GM21381 (cell line): ENCODE measurements at regions not wholly inside any gene's neighbourhood (a gene's known extent, or its start where the extent isn't known, plus 50 kb on each side); places are given as distances from the start of the nearest gene placed in this dataset.

Experiments used
- ATAC-seq: cut with Tn5 transposase; IDR thresholded peaks from one replicate; pipeline ENCODE4 v1.9.1; 2021; ENCODE audit warnings: mild to moderate bottlenecking, moderate library complexity; ENCODE audit not compliant: unreplicated experiment

DNA sequence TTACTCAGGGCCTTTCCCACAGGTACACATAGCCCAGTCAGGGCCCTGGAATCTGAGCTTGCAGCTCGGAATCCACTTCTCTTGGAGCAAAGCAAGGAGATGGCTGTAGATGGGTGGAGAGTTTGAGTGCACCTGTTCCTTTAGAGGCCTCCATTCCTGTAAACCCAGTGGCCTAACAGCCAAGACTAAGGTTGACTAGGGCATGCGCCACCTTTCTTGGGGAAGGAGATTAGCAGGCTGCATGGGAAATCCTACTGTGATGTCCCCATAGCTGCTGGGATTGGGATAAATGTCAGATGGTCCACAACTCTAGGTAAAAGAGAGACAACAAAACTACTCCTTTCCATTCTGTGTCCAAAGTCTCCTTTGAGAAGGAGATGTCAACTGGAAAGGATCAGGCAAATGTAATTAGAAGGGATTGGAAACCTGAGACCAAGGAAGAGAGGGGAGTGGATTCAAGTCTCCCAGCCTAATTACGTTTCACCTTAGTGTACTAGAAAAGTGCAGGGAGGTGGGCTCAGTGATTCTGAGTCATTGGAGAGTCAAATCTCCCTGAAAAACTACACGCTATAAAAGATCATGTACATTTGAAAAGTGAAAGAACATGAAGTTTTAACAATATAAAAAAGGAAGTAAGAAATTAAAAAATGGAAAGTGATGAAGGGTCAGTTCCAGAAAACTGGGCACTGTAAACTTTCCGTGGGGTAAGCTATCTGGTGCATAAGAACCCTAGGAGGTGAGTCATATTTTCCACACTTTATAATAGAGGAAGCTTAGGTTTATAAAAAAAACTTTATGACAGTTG lies 104.2 kb downstream of the SEC61B start:
- no peak for ATAC-seq

DNA sequence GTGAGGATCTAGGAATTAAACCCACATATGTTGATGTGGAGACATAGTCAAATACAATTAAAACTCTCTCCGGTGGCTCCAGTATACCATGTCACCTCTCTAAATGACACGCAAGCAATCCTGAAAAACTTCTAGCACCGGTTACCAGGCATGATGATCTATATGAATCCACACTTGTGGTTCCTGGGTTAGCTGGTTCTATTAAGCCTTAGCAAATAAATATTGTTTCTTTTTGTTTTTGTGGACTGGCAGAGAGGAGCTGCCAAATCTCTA lies 104.8 kb downstream of the SEC61B start:
- no peak for ATAC-seq

DNA sequence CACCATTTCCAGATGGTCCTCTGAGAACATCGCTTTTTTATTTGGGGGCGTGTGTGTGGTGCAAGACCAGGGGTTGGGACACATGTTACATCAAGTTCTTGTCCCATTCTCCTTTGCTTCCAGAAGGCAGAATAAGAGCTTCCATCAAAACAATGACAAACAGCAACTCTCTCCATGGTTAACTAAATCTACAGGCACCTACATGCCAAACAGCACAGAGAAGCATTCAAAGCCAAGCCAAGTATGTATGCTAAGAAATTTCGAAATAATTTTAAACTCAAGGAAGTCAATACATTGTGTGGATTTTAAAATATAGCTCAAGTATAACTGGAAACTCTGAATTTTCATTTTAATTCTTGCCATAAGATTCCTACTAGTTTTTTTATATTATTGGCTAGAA lies 105.6 kb downstream of the SEC61B start:
- ATAC-seq, result no peak

DNA sequence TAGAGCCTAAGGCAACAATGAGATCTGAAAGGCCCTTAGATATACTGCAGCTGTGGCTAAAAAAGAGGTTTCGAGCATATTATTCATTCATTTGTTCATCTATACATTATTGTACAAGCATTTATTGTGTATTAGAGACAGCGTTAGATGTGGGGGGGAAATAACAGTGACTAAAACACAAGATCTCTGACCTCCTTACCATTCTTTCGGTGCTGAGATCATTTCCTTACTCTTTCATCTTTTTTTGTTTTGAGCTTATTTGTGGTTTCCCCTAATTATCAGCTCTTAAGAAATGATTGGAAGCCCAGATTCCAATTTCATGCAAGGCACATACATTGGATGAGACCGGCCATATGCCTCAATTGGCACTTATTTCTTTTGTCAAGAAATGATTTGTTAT lies 113.2 kb downstream of the SEC61B start:
- no peak for ATAC-seq

DNA sequence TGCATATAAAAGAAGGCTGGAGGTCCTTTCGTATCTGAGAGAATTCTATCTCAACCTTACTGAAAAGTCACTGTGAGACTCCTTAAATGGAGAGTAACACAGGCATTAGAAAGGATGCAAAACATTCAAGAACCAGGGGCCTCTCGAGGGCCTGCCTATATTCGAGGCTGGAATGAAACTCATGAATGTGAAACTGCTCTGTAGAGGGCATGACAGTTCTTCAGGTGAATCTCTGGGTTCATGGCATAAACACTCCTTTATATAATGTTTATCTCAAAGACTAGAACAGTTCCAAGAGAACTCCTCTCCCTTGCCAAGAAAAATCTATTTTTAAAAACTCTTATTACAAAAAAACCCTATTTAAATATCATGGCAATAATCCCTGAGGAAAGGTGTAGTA lies 113.9 kb downstream of the SEC61B start:
- no peak for ATAC-seq

DNA sequence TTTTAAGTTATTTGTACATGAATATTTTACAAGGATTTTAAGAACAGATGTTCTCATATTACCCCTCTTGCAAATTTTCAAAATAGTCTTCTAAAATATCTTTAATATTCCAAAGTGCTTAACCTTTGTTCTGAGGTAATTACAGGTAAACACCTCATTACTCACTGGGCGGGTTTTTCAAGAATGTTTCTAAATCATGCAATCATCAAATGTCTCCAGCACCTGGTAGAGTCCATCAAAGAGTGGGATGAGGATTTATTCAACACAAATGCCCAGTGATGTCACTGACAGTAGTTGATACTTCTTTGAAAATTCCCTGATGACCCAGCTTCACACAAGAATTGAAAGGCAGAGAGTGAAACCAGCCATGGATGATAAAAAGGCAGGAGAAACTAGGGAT lies 114.4 kb downstream of the SEC61B start:
- no peak for ATAC-seq

DNA sequence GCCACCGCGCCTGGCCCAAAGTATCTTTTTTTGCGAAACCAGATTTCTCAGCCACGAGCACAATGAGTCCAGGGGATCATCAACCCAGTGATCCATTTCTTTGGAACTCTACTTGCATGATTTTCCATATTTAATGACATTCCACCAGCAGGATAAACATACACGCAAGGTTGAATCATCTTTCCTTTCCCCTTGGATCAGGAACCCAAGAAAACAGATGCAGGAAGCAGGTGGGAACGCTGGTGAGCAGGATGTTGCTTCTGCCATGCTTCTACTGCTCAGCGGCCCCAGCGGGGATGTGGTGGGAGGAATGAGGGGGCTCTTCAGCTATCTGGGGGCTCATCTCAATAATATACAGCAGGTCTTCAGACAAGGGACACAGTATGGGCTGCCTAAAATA lies 118.2 kb downstream of the SEC61B start:
- ATAC-seq, result no peak

DNA sequence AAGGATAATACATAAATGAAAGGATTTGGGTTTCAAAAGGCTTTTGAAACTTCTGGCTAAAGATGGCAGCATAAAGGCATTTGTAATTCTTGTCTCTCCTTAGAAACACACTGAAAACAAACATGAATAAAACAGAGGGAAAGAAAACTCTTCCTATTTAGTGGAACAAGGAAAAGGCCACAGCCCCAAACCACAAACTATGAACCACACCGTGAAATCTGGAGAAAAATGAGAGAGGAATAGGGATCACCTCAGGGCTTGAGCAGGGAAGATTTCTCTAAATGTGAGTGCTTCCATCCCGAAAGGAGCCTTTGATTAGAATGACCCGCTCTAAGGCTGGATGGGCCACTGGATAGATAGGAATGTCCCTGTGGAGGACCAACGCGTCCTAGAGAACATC lies 119.6 kb downstream of the SEC61B start:
- ATAC-seq, result no peak

DNA sequence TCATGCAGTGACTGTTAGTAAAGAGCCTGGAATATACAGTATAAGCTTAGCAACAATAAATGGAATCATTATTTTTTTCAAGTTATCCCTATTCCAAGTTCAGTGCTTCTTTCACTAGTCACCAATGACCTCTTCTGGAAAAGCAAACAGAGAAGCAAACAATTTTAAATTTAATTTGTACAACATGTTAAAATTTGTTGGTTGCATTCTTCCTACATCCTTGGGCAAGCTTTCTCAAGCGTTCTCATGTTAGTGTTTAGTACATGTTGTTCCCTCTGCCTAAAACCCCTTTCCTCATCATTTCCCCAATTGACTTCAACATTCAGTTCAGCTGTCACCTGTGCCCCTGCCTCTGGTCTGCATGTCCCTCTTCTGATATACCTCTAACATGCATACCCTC lies 123.4 kb downstream of the SEC61B start:
- ATAC-seq, result no peak

DNA sequence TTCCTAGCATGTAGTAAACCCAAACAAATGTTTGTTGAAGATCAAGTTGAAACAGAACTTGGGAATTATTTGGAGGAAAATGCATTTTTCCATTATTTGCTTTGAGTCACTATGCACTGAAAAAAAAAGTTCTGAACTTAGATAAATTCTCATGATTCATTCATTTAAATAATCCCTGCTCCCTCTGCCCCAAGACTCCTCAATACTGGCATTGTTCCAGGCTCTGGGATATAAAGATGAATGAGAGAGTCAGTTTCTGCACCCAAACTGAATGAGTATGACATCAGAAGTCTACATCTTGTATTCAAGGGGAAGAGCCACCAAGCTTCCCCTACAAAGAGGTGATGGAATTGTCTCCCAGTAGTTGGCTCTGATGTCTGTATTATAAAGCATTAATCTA lies 123.9 kb downstream of the SEC61B start:
- no peak for ATAC-seq

DNA sequence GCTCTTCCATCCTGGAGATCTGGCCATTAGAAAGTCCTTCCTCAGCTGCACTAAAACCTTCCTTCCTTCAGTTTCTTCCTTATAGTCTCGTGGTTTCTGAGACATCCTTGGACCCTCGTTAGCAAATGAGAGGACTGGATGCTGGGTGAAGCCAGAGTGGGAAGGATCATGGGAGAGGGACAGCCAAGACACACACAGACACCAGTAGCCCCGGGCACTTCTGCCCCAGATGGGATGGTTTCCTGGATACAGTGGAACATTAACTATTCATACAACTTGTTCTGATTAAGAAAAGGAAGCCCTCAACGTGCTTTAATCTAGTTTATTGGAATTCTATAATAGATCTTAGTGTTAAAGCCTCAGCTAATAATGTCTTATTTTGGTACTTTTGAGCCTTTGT lies 125.5 kb downstream of the SEC61B start:
- no peak for ATAC-seq

DNA sequence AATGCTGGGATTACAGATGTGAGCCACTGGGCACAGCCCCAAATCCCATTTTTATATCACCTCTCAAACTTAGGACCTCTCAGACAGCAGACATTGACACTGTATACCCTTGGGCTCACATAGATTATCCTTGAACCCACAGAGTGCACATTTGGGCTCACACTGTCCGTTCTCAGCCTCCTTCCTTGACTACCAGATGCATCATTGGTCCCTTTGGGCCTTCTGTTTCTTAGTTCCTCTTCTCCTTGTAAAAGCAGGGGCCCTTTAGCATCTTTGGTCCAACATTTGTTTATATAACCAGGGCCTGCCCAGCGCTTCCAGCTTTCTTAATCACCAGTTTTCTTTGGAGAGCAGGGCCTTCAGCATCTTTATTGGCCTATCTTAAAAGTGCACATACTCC lies 126.2 kb downstream of the SEC61B start:
- ATAC-seq, result no peak

DNA sequence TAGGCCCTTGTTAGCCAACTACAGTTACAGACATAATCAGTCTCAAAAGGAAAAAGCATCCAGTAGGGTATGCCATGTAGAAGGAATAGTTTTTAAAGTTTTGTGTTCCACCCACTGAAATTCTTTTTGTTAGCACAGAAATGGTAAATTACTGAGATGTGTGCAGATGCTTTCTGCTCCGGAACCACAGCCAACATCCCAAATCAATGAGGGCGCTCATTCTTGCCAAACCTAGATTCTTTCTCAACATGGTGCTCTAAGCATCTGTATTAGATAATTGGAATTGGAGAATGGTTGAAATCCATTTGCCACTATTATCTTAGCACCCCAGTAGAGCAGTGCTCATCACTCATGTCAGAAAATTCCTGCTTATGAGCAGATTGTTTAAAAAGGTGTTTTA lies 127.8 kb downstream of the SEC61B start:
- ATAC-seq, result no peak

DNA sequence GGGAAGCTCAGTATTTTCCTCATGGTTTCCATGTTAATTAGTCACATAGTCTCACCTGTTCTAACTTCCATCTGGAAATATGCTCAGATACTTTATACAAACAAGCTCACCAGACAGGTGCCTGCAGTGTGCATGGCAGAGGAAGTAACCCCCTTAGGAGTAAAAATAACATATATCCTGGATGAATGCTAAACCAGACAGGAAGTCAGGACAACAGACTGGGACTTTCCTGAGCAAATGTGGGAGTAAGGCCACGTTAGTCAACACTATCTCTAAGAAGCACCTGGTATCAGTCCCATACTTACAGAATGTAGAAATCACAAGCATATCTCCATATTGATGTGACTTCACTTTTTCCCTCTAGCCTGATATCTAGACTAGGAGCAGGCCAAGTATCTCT lies 128.4 kb downstream of the SEC61B start:
- ATAC-seq, result no peak

DNA sequence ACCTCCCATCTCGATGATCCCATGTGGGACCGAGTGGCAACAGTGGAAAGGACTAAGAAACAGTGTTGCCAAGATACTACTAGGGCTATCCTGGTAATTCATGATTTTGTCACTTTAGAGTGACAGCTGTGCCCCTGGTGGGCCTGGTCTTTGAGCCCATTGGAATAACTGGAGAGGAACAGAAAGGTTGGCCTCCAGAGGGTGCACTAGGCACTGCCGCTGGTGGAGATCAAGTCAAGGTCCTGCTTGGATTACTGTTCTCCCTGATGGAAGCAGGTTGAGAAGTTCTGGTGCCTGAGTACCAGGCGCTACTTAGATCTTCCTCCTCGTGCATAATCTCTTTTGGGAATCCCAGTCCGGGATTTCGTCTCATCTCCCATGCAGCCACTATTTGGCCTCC lies 129.6 kb downstream of the SEC61B start:
- no peak for ATAC-seq

DNA sequence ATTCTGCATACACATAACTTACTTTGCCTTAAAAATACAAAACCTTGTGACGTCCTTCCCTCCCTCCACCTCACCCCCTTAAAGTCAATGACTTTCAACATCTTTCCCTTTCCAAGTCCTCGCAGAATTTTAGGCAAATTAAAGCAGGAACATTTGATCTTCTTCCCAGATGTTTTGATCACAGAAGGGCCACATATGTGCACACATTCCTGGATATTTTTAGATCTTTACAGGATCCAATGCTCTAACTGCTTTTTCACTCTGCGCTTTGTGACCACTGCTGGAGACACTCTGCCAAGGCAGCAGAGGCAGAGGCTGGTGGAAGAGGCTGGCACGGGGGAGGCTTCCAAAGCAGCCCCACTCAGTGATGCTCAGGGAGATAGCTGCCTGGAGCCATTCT lies 130.7 kb downstream of the SEC61B start:
- ATAC-seq, result no peak

DNA sequence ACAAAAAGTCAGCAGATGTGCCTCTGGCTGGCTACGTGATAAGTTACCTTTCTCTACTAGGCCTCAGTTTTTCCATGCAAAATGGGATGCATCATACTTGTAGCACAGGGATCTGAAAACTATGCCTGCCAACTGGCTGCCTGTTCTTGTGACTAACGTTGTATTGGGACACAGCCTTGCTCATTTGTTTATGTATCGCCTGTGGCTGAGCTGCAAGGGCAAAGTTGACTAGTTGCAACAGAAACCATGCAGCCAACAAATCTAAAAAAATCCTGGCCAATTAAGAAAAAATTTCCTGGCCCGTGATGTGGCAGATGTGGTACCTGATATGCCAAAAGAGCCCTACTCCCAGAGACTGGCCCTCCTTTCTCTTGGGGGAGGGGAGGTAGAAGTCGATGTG lies 131.3 kb downstream of the SEC61B start:
- no peak for ATAC-seq

DNA sequence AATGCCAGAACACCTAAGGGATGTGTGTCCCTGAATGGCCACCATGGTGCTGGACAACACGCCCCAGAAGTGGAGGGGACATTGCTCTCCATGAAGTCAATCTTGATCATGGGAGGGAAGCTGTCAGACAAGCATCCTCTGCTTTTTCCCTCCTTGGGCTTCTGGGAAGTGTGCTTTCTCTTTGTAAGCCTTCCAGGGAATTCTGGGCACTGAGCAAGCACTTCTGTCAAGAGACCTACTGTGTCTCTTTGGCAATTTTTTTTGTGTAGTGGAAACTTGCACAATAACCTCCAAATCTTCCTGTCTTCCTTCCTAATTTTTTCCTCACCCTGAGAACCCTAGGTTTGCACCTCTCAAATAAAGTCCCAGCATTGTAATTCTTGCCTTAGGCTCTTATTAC lies 132.0 kb downstream of the SEC61B start:
- ATAC-seq, result no peak

DNA sequence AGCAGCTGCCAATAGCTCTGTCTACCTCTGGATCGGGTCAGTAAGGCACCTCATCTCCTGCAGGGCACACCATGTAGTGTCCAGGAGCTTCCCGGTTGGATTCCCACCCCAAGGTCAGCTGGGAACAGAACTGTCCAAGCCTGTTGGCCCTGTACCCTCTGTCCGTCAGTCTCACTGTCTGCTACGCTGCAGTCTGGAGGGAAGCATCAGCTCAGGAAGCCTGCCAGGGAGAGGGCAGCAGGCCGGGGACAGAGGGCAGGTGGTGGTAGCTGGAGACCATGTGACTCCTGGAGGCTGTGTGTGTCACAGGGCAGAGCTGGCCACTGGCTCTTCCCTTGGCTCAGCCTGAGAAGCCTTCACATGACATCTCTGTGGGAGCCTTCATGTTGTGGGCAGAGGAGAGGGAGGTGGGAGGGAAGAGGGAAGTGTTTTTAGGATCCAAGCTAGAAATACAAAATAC lies 134.5 kb downstream of the SEC61B start:
- no peak for ATAC-seq

DNA sequence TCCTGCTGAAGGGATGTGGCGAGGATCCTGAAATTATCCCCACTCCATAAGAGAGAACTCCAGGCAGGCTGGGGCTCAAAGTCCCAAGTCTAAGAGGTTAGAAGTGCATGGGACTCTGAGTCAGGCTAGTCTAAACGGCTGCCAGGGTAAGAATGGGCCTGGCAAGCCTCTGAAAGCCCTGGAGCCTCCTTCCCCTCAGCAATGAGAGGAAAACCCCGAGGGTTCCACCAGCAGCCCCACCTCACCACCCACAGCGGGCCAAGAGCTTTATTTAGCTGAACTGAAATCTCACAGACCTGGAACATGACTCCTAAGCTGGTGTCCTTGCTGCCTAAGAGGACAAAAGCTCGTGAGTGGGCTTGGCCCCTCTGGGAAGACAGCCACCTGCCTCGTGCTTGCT lies 135.5 kb downstream of the SEC61B start:
- no peak for ATAC-seq

DNA sequence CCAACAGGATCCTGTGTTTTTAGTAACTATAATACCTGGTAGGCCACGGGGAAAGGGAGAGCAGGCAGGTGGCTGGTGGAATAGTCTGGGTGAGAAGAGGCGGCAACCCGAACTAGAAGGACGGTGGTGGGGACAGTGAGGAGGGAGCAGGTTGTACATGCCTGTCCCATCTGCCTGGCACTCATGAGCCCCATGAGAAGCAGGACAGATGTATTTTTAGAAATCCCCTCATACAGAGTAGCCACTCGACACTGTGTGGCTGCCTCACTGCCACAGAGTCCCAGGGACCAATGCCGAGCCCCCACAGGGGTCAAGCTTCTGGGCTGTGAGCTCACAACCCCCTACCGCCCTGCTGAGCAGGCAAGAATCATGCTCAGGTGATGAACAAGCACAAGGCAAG lies 136.6 kb downstream of the SEC61B start:
- ATAC-seq, result no peak

DNA sequence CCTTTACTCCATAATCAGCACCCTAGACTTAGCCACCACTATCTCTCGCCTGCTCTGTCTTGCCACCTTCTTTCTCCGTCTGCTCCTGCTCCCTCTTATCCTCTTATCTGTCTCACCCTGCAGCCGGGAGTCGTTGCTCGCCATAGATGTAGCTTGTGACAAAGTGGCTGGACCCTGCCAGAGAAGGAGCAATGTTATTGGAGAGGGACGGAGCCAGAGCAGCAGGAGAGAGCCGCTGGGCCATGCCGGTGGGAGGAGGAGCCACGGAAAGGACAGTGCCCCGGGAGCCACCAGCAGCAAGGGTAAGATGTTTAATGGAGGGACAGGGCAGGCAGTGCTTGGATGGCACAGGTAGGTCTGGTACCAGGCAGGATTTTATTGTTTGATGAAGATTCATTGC lies 137.3 kb downstream of the SEC61B start:
- ATAC-seq, result no peak

DNA sequence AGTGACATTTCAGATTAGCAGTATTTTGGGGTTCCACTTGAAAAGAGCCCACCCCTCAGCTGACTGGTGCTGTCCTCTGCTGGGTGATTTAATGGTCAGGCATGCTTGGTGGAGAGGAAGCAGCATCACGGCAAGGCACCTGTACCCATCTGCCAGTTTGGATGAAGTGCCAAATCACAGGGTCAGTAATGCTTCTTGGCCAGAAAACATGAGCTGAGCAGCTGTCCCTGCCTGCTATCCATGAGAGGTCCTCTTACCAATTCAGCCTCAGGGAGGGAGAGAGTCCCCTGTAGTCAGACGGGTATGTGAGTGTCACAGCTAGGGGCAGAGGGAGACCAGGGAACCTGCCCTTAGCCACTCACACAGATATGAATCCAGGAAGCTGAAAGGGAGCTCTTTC lies 137.9 kb downstream of the SEC61B start:
- ATAC-seq, result no peak
